ENCODE measurements at regions not wholly inside any gene's neighbourhood (a gene's known extent, or its start where the extent isn't known, plus 50 kb on each side); places are given as distances from the start of the nearest gene placed in this dataset.

DNA sequence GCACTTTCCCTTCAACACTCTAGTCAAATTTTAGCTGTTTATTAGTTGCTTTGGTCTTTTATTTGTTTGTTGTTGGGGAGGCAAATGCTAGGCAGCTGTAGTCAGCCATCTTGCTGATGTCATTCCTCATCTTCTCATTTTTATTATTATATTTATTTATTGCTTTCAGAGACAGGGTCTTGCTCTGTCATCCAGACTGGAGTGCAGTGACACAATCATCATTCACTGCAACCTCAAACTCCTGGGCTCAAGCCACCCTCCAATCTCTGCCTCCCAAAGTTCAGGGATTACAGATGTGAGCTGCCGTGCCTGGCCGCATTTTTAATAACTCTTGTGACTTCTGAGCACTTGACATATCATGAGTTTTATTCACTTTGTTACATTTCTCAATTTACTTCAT lies 441.4 kb downstream of the DIPK2A start:
- CTCF ChIA-PET: no interaction called here
- intact Hi-C loops (cut with micrococcal nuclease; ENCODE audit: unreplicated experiment): no loop called here
- no peaks in the 10 kb centered on the region for H3K27me3 Mint-ChIP-seq (ENCODE audit: unreplicated experiment)

DNA sequence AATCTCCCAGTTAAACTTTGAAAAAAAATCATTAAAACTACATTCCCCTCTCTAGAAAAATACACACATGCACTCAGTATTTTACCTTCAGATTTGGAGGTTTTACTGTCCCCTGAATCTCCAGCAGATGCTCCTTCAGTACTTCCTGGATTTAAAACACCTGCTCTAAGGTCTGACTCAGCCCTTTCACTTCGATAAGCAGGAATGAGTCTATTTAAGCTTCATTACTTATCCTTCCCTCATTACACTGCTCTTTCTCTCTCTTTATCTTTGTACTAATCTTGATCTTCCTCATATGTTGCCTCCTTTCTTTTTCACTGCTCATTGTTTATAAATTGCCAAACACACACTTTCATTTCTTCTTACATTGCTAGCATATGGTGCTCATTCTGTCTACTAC lies 443.9 kb downstream of the DIPK2A start:
- TF ChIP-seq, protein P1, sequence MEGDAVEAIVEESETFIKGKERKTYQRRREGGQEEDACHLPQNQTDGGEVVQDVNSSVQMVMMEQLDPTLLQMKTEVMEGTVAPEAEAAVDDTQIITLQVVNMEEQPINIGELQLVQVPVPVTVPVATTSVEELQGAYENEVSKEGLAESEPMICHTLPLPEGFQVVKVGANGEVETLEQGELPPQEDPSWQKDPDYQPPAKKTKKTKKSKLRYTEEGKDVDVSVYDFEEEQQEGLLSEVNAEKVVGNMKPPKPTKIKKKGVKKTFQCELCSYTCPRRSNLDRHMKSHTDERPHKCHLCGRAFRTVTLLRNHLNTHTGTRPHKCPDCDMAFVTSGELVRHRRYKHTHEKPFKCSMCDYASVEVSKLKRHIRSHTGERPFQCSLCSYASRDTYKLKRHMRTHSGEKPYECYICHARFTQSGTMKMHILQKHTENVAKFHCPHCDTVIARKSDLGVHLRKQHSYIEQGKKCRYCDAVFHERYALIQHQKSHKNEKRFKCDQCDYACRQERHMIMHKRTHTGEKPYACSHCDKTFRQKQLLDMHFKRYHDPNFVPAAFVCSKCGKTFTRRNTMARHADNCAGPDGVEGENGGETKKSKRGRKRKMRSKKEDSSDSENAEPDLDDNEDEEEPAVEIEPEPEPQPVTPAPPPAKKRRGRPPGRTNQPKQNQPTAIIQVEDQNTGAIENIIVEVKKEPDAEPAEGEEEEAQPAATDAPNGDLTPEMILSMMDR (IDR thresholded peaks at IDR 0.05; ENCODE audit: unreplicated experiment): no peak
- no peak overlapping the region for H3K4me3 Mint-ChIP-seq (ENCODE audit: low read depth, unreplicated experiment)
- H3K4me1 Mint-ChIP-seq (ENCODE audit: low read depth, unreplicated experiment): no peaks in the 10 kb centered on the region
- intact Hi-C loops (cut with micrococcal nuclease; ENCODE audit: unreplicated experiment): no loop called here
- no peak overlapping the region for H3K27ac Mint-ChIP-seq (ENCODE audit: unreplicated experiment)
- CTCF ChIA-PET: interaction anchor here (0.7 kb wide), 1 partner anchor 373 kb away, joined by 3 read pairs; no protein-coding TSS in a partner anchor
- H3K36me3 Mint-ChIP-seq (ENCODE audit: insufficient read depth, unreplicated experiment): no peaks in the 10 kb centered on the region
- no peak for DNase-seq
- no TSS peak for BruUV-seq (replicated peaks)
- no peaks in the 10 kb centered on the region for H3K27me3 Mint-ChIP-seq (ENCODE audit: unreplicated experiment)
- no peaks in the 10 kb centered on the region for H3K9me3 Mint-ChIP-seq (ENCODE audit: low read depth, unreplicated experiment)

More for the DNA sequence above, 441.4 kb downstream of the DIPK2A start:
- no peaks in the 10 kb centered on the region for H3K9me3 Mint-ChIP-seq (ENCODE audit: low read depth, unreplicated experiment)
- DNase-seq: no peak
- H3K36me3 Mint-ChIP-seq (ENCODE audit: insufficient read depth, unreplicated experiment): no peaks in the 10 kb centered on the region
- H3K27ac Mint-ChIP-seq (ENCODE audit: unreplicated experiment): no peak overlapping the region
- H3K4me1 Mint-ChIP-seq (ENCODE audit: low read depth, unreplicated experiment): no peaks in the 10 kb centered on the region
- no peak overlapping the region for H3K4me3 Mint-ChIP-seq (ENCODE audit: low read depth, unreplicated experiment)
- TF ChIP-seq, protein P1 (IDR thresholded peaks at IDR 0.05; ENCODE audit: unreplicated experiment): no peak
- no TSS peak for BruUV-seq (replicated peaks)

DNA sequence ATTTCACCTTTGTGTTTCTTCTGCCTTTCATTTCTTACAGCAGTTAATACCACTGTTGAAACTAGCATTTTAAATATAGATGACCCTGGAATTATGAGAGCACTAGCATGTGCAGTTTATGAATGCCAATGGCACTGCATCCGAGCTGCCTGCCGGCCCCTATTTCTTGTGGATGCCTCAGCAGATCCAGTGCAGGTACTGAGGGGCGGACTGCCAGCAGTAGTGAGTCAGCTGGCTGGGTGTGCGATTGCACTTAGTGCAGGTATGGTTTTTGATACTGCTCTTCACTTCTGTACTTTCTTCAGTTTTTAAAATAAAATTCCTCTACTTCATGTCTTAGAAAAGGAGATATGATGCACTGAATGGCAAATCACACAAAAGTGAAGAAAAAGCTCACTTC lies 453.0 kb downstream of the DIPK2A start:
- CTCF ChIA-PET: no interaction called here
- no peaks in the 10 kb centered on the region for H3K27me3 Mint-ChIP-seq (ENCODE audit: unreplicated experiment)
- no peaks in the 10 kb centered on the region for H3K4me1 Mint-ChIP-seq (ENCODE audit: low read depth, unreplicated experiment)
- no peak for DNase-seq
- no peak overlapping the region for H3K4me3 Mint-ChIP-seq (ENCODE audit: low read depth, unreplicated experiment)
- no TSS peak for BruUV-seq (replicated peaks)
- H3K9me3 Mint-ChIP-seq (ENCODE audit: low read depth, unreplicated experiment): no peaks in the 10 kb centered on the region
- no peak overlapping the region for H3K27ac Mint-ChIP-seq (ENCODE audit: unreplicated experiment)
- TF ChIP-seq, protein P1 (IDR thresholded peaks at IDR 0.05; ENCODE audit: unreplicated experiment): no peak
- intact Hi-C loops (cut with micrococcal nuclease; ENCODE audit: unreplicated experiment): no loop called here
- H3K36me3 Mint-ChIP-seq (ENCODE audit: insufficient read depth, unreplicated experiment): no peaks in the 10 kb centered on the region

DNA sequence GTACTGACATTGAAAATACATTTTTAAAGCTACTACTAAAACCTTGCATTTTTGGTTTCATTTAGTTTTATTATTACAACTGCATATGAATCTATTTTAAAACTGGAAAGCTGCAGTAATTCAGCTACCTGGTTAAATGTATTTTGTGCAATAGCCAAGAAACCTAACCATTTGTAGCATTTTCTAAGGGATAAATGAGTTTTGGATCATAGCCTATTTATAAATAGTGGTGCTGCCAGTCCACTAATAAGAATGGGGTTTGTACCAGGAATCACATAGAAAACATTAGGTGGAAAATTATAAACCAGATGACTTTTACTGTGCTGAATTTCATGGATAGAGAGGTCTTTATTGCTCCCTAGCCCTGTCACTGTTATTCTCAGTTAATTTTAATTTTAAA lies 454.7 kb downstream of the DIPK2A start:
- TF ChIP-seq, protein P1 (IDR thresholded peaks at IDR 0.05; ENCODE audit: unreplicated experiment): no peak
- H3K36me3 Mint-ChIP-seq (ENCODE audit: insufficient read depth, unreplicated experiment): no peaks in the 10 kb centered on the region
- H3K4me3 Mint-ChIP-seq (ENCODE audit: low read depth, unreplicated experiment): no peak overlapping the region
- CTCF ChIA-PET: no interaction called here
- BruUV-seq (replicated peaks): no TSS peak
- intact Hi-C loops (cut with micrococcal nuclease; ENCODE audit: unreplicated experiment): no loop called here
- no peaks in the 10 kb centered on the region for H3K27me3 Mint-ChIP-seq (ENCODE audit: unreplicated experiment)
- H3K9me3 Mint-ChIP-seq (ENCODE audit: low read depth, unreplicated experiment): no peaks in the 10 kb centered on the region
- no peak for DNase-seq
- no peak overlapping the region for H3K27ac Mint-ChIP-seq (ENCODE audit: unreplicated experiment)
- no peaks in the 10 kb centered on the region for H3K4me1 Mint-ChIP-seq (ENCODE audit: low read depth, unreplicated experiment)

All from Calu3 (cell line).